HEK293T (cell line): ENCODE measurements at regions not wholly inside any gene's neighbourhood (a gene's known extent, or its start where the extent isn't known, plus 50 kb on each side); places are given as distances from the start of the nearest gene placed in this dataset.
"Not testable (repeated sequence)": the region's sequence is repeated elsewhere in the genome, so short reads cannot be mapped to it uniquely, and the experiment has no call there.

Source experiments
- CTCF ChIA-PET: fragments of 350-600 bp; formaldehyde crosslinking; extraction: SDS; loops from one replicate; lab custom pipeline; 2021; ENCODE audit warnings: antibody characterized with exemption, inconsistent platforms; lab: Yijun Ruan, JAX
- POLR2A ChIA-PET: fragments of 350-600 bp; formaldehyde crosslinking; extraction: SDS; loops from one replicate; lab custom pipeline; 2020; ENCODE audit warnings: antibody characterized with exemption, inconsistent platforms; lab: Yijun Ruan, JAX
- DNase-seq: peaks from one replicate; pipeline ENCODE4 v3.0.0; 2012; ENCODE audit warnings: mixed read lengths; ENCODE audit errors: extremely low spot score
- ARNT ChIP-seq: fragments of 450-650 bp; IDR thresholded peaks from 2 replicates; pipeline ENCODE4 v1.6.1; 2017; ENCODE audit warnings: mild to moderate bottlenecking
- BHLHE40 ChIP-seq: fragments of 450-650 bp; IDR thresholded peaks from 2 replicates; pipeline ENCODE4 v1.6.1; 2016; ENCODE audit warnings: mild to moderate bottlenecking, moderate library complexity, borderline replicate concordance
- CTBP1 ChIP-seq: fragments of 450-650 bp; IDR thresholded peaks from 2 replicates; pipeline ENCODE4 v1.6.1; 2016; ENCODE audit warnings: borderline replicate concordance
- ELF4 ChIP-seq: fragments of 450-650 bp; IDR thresholded peaks from 2 replicates; pipeline ENCODE4 v1.6.1; 2017; ENCODE audit warnings: antibody characterized with exemption
- FOXA1 ChIP-seq: fragments of 450-650 bp; IDR thresholded peaks from 2 replicates; pipeline ENCODE4 v1.6.1; 2016; ENCODE audit warnings: mild to moderate bottlenecking
- FOXK2 ChIP-seq: fragments of 450-650 bp; IDR thresholded peaks from 2 replicates; pipeline ENCODE4 v1.6.1; 2016; ENCODE audit warnings: mild to moderate bottlenecking
- FOXM1 ChIP-seq: fragments of 450-650 bp; IDR thresholded peaks from 2 replicates; pipeline ENCODE4 v1.6.1; 2017; ENCODE audit warnings: mild to moderate bottlenecking, borderline replicate concordance
- HDGF ChIP-seq: fragments of 450-650 bp; IDR thresholded peaks from 2 replicates; pipeline ENCODE4 v1.6.1; 2017; ENCODE audit warnings: antibody characterized with exemption, borderline replicate concordance
- L3MBTL2 ChIP-seq: fragments of 450-650 bp; conservative IDR thresholded peaks from 2 replicates; pipeline ENCODE4 v1.6.1; 2016; ENCODE audit warnings: mild to moderate bottlenecking
- LEF1 ChIP-seq: fragments of 450-650 bp; IDR thresholded peaks from 2 replicates; pipeline ENCODE4 v1.6.1; 2017; ENCODE audit warnings: mild to moderate bottlenecking, borderline replicate concordance
- NFRKB ChIP-seq: fragments of 450-650 bp; IDR thresholded peaks from 2 replicates; pipeline ENCODE4 v1.6.1; 2016; ENCODE audit warnings: mild to moderate bottlenecking, moderate library complexity
- PKNOX1 ChIP-seq: fragments of 450-650 bp; IDR thresholded peaks from 2 replicates; pipeline ENCODE4 v1.6.1; 2016
- SP1 ChIP-seq: fragments of 450-650 bp; IDR thresholded peaks from 2 replicates; pipeline ENCODE4 v1.6.1; 2017
- SUZ12 ChIP-seq: fragments of 450-650 bp; IDR thresholded peaks from 2 replicates; pipeline ENCODE4 v1.6.1; 2016; ENCODE audit warnings: mild to moderate bottlenecking
- TARDBP ChIP-seq: fragments of 450-650 bp; IDR thresholded peaks from 2 replicates; pipeline ENCODE4 v1.6.1; 2016
- ZNF384 ChIP-seq: fragments of 450-650 bp; IDR thresholded peaks from 2 replicates; pipeline ENCODE4 v1.6.1; 2016

- DNase-seq: no peak
- ChIA-PET POLR2A (no interaction called here), CTCF (no interaction called here)
- TF ChIP-seq SUZ12 (no peak), LEF1 (no peak)
Measured at GRCh38 chr18:64678048-64678447, 529.2 kb upstream of the LINC00305 start.

GRCh38 chr18:64674694-64675093, 525.8 kb upstream of the LINC00305 start:
- TF ChIP-seq PKNOX1 (no peak), FOXA1 (no peak), CTBP1 (no peak), TARDBP (no peak), BHLHE40 (no peak), HDGF (no peak), ELF4 (no peak), FOXM1 (no peak), ARNT (no peak), SUZ12 (no peak), L3MBTL2 (no peak), SP1 (no peak), NFRKB (no peak), LEF1 (no peak), FOXK2 (no peak)
- POLR2A ChIA-PET: no interaction called here
- CTCF ChIA-PET: interaction anchor here (0.6 kb wide), 1 partner anchor 711 kb away, joined by 3 read pairs; no protein-coding TSS in a partner anchor
- DNase-seq: no peak

GRCh38 chr18:64671293-64671692, 522.4 kb upstream of the LINC00305 start:
- DNase-seq, POLR2A ChIA-PET, CTCF ChIA-PET: not testable (repeated sequence)

GRCh38 chr18:64668461-64668962, 519.6 kb upstream of the LINC00305 start:
- CTCF ChIA-PET: no interaction called here
- POLR2A ChIA-PET: no interaction called here
- DNase-seq: no peak
- TF ChIP-seq FOXM1 (no peak), FOXA1 (no peak), ZNF384 (no peak), PKNOX1 (no peak), SP1 (no peak), FOXK2 (no peak), ARNT (no peak), CTBP1 (no peak), HDGF (no peak), L3MBTL2 (no peak), ELF4 (no peak), TARDBP (no peak), BHLHE40 (no peak), NFRKB (no peak), SUZ12 (no peak)

- no peak for TF ChIP-seq SUZ12
- TF ChIP-seq ZNF384: no peak
- ChIA-PET CTCF (no interaction called here), POLR2A (no interaction called here)
- no peak for DNase-seq
Measured at GRCh38 chr18:64663086-64663485, 514.2 kb upstream of the LINC00305 start.

GRCh38 chr18:64659196-64659595, 510.3 kb upstream of the LINC00305 start:
- ChIA-PET CTCF (no interaction called here), POLR2A (no interaction called here)
- TF ChIP-seq CTBP1 (no peak), SP1 (no peak), FOXA1 (no peak), ZNF384 (no peak), FOXK2 (no peak), LEF1 (no peak), ARNT (no peak), SUZ12 (no peak), HDGF (no peak), L3MBTL2 (no peak), ELF4 (no peak), PKNOX1 (no peak), FOXM1 (no peak), BHLHE40 (no peak), TARDBP (no peak)
- no peak for DNase-seq

- no peak for DNase-seq
- no peak for TF ChIP-seq ARNT
- no peak for TF ChIP-seq FOXM1
- no peak for TF ChIP-seq FOXK2
- no peak for TF ChIP-seq NFRKB
- no peak for TF ChIP-seq SP1
- no peak for TF ChIP-seq FOXA1
- TF ChIP-seq CTBP1: no peak
- no peak for TF ChIP-seq BHLHE40
- TF ChIP-seq TARDBP: no peak
- TF ChIP-seq ELF4: no peak
- no peak for TF ChIP-seq SUZ12
- TF ChIP-seq PKNOX1: no peak
- TF ChIP-seq ZNF384: no peak
- no peak for TF ChIP-seq LEF1
- no peak for TF ChIP-seq L3MBTL2
- no peak for TF ChIP-seq HDGF
- ChIA-PET CTCF (no interaction called here), POLR2A (no interaction called here)
Measured at GRCh38 chr18:64653068-64653467, 504.2 kb upstream of the LINC00305 start.
